ENCODE measurements at regions not wholly inside any gene's neighbourhood (a gene's known extent, or its start where the extent isn't known, plus 50 kb on each side); places are given as distances from the start of the nearest gene placed in this dataset.

- TF ChIP-seq ATF3 (IDR thresholded peaks at IDR 0.05; ENCODE audit: borderline replicate concordance, extremely low read depth, low read depth, low read length) (no peak), YY1 (IDR thresholded peaks at IDR 0.05; ENCODE audit: low read depth, low read length) (no peak), MTA3 (IDR thresholded peaks at IDR 0.05; ENCODE audit: borderline replicate concordance, low read length) (no peak), GATAD2B (conservative IDR thresholded peaks at IDR 0.05; ENCODE audit: low read depth) (no peak), MXI1 (IDR thresholded peaks at IDR 0.05; ENCODE audit: low read depth, low read length) (no peak), ZNF274 (IDR thresholded peaks at IDR 0.05; ENCODE audit: insufficient read depth, insufficient read length) (no peak), FOXK2 (IDR thresholded peaks at IDR 0.05) (no peak), YBX1 (IDR thresholded peaks at IDR 0.05) (no peak), TCF7 (IDR thresholded peaks at IDR 0.05; ENCODE audit: borderline replicate concordance) (no peak), EZH2 (IDR thresholded peaks at IDR 0.05; ENCODE audit: borderline replicate concordance, control insufficient read depth, low read depth, low read length) (no peak), GABPA (IDR thresholded peaks at IDR 0.05; ENCODE audit: low read depth) (no peak)
- TF ChIP-seq, protein P1, sequence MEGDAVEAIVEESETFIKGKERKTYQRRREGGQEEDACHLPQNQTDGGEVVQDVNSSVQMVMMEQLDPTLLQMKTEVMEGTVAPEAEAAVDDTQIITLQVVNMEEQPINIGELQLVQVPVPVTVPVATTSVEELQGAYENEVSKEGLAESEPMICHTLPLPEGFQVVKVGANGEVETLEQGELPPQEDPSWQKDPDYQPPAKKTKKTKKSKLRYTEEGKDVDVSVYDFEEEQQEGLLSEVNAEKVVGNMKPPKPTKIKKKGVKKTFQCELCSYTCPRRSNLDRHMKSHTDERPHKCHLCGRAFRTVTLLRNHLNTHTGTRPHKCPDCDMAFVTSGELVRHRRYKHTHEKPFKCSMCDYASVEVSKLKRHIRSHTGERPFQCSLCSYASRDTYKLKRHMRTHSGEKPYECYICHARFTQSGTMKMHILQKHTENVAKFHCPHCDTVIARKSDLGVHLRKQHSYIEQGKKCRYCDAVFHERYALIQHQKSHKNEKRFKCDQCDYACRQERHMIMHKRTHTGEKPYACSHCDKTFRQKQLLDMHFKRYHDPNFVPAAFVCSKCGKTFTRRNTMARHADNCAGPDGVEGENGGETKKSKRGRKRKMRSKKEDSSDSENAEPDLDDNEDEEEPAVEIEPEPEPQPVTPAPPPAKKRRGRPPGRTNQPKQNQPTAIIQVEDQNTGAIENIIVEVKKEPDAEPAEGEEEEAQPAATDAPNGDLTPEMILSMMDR (IDR thresholded peaks at IDR 0.05 in 2 of 3, conservative IDR thresholded peaks at IDR 0.05 in 1 of 3; ENCODE audit: control insufficient read depth in 2 of 3, extremely low read depth in 1 of 3, insufficient read depth in 1 of 3, low read depth in 3 of 3, low read length in 3 of 3): no peak
- TF ChIP-seq, protein P2, sequence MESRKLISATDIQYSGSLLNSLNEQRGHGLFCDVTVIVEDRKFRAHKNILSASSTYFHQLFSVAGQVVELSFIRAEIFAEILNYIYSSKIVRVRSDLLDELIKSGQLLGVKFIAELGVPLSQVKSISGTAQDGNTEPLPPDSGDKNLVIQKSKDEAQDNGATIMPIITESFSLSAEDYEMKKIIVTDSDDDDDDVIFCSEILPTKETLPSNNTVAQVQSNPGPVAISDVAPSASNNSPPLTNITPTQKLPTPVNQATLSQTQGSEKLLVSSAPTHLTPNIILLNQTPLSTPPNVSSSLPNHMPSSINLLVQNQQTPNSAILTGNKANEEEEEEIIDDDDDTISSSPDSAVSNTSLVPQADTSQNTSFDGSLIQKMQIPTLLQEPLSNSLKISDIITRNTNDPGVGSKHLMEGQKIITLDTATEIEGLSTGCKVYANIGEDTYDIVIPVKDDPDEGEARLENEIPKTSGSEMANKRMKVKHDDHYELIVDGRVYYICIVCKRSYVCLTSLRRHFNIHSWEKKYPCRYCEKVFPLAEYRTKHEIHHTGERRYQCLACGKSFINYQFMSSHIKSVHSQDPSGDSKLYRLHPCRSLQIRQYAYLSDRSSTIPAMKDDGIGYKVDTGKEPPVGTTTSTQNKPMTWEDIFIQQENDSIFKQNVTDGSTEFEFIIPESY (IDR thresholded peaks at IDR 0.05): no peak
- TF ChIP-seq, protein P3, sequence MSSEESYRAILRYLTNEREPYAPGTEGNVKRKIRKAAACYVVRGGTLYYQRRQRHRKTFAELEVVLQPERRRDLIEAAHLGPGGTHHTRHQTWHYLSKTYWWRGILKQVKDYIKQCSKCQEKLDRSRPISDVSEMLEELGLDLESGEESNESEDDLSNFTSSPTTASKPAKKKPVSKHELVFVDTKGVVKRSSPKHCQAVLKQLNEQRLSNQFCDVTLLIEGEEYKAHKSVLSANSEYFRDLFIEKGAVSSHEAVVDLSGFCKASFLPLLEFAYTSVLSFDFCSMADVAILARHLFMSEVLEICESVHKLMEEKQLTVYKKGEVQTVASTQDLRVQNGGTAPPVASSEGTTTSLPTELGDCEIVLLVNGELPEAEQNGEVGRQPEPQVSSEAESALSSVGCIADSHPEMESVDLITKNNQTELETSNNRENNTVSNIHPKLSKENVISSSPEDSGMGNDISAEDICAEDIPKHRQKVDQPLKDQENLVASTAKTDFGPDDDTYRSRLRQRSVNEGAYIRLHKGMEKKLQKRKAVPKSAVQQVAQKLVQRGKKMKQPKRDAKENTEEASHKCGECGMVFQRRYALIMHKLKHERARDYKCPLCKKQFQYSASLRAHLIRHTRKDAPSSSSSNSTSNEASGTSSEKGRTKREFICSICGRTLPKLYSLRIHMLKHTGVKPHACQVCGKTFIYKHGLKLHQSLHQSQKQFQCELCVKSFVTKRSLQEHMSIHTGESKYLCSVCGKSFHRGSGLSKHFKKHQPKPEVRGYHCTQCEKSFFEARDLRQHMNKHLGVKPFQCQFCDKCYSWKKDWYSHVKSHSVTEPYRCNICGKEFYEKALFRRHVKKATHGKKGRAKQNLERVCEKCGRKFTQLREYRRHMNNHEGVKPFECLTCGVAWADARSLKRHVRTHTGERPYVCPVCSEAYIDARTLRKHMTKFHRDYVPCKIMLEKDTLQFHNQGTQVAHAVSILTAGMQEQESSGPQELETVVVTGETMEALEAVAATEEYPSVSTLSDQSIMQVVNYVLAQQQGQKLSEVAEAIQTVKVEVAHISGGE (CRISPR knock-in tag; IDR thresholded peaks at IDR 0.05): no peak
Observed at GRCh38 chr4:121564840-121565375, 131.9 kb downstream of the ANXA5 start.

Measured in GM12878 (cell line).